ENCODE measurements at regions not wholly inside any gene's neighbourhood (a gene's known extent, or its start where the extent isn't known, plus 50 kb on each side); places are given as distances from the start of the nearest gene placed in this dataset.

DNA sequence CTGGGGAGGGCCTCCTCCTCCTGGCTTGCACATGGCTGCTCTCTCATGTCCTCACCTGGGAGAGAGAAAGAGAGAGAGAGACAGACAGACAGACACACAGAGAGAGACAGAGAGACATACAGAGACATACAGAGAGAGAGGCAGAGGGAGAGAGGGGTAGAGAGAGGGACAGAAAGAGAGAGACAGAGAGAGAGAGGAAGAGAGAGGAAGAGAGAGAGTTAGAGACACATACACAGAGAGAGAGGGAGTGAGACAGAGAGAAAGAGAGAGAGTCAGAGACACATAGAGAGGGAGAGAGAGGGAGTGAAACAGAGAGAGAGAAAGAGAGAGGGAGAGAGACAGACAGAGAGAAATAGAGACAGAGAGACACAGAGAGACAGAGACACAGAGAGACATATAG is 103.6 kb upstream of the ESRRB start:
- Histone ChIP-seq H3K27ac (replicated peaks) (no peak overlapping the region), H3K4me3 (no peak overlapping the region), H3K4me1 (peaks cover 2% of the 10 kb centered on the region), H3K27me3 (ENCODE audit: low read depth) (peaks cover 17% of the 10 kb centered on the region), H3K36me3 (no peaks in the 10 kb centered on the region), H3K9me3 (replicated peaks) (no peaks in the 10 kb centered on the region)
- DNase-seq: no peak
- TF ChIP-seq, protein P1, sequence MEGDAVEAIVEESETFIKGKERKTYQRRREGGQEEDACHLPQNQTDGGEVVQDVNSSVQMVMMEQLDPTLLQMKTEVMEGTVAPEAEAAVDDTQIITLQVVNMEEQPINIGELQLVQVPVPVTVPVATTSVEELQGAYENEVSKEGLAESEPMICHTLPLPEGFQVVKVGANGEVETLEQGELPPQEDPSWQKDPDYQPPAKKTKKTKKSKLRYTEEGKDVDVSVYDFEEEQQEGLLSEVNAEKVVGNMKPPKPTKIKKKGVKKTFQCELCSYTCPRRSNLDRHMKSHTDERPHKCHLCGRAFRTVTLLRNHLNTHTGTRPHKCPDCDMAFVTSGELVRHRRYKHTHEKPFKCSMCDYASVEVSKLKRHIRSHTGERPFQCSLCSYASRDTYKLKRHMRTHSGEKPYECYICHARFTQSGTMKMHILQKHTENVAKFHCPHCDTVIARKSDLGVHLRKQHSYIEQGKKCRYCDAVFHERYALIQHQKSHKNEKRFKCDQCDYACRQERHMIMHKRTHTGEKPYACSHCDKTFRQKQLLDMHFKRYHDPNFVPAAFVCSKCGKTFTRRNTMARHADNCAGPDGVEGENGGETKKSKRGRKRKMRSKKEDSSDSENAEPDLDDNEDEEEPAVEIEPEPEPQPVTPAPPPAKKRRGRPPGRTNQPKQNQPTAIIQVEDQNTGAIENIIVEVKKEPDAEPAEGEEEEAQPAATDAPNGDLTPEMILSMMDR (IDR thresholded peaks at IDR 0.05; ENCODE audit: borderline replicate concordance): no peak
- intact Hi-C loops (cut with micrococcal nuclease): no loop called here

DNA sequence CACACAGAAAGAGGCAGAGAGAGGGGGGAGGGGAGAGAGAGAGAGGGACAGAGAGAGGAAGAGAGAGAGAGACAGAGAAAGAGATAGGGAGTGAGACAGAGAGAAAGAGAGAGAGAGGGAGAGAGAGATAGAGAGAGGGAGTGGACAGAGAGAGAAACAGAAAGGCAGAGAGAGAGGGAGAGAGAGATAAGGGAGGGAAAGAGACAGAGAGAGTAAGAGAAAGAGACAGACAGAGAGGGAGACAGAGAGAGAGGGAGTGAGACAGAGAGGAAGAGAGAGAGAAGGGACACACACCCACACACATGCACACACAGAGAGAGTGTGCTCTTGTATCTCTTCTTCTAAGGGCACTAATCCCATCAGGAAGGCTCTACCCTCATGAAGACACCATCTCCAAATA is 103.2 kb upstream of the ESRRB start:
- no peaks in the 10 kb centered on the region for H3K4me1 ChIP-seq
- intact Hi-C loops (cut with micrococcal nuclease): no loop called here
- no peaks in the 10 kb centered on the region for H3K9me3 ChIP-seq (replicated peaks)
- H3K36me3 ChIP-seq: no peaks in the 10 kb centered on the region
- H3K4me3 ChIP-seq: no peak overlapping the region
- DNase-seq: no peak
- no peak overlapping the region for H3K27ac ChIP-seq (replicated peaks)
- TF ChIP-seq, protein P1 (IDR thresholded peaks at IDR 0.05; ENCODE audit: borderline replicate concordance): no peak
- H3K27me3 ChIP-seq (ENCODE audit: low read depth): peaks cover 17% of the 10 kb centered on the region

DNA sequence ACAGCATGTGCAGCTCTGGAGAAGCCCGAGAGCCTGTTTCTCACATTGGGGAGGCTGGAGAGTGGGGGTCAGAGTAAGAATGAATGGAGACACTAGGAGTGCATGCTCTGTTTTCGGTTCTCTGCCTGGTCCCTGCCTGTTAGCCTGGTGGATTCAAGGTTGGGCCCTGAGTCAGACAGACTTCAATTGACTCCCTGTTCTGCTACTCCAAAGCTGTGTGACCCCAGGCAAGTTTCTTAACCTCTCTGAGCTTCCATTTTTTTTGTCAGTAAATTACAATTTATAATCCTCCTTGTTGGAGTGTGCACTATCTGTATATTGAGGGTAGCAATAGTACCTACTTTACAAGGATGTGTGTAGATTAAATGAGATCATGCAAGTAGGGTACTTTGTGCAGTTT is 102.6 kb upstream of the ESRRB start:
- intact Hi-C loops (cut with micrococcal nuclease): no loop called here
- no peaks in the 10 kb centered on the region for H3K9me3 ChIP-seq (replicated peaks)
- H3K27me3 ChIP-seq (ENCODE audit: low read depth): peaks cover 17% of the 10 kb centered on the region
- no peak overlapping the region for H3K4me3 ChIP-seq
- H3K36me3 ChIP-seq: no peaks in the 10 kb centered on the region
- no peaks in the 10 kb centered on the region for H3K4me1 ChIP-seq
- no peak for DNase-seq
- H3K27ac ChIP-seq (replicated peaks): no peak overlapping the region
- TF ChIP-seq, protein P1 (IDR thresholded peaks at IDR 0.05; ENCODE audit: borderline replicate concordance): no peak

DNA sequence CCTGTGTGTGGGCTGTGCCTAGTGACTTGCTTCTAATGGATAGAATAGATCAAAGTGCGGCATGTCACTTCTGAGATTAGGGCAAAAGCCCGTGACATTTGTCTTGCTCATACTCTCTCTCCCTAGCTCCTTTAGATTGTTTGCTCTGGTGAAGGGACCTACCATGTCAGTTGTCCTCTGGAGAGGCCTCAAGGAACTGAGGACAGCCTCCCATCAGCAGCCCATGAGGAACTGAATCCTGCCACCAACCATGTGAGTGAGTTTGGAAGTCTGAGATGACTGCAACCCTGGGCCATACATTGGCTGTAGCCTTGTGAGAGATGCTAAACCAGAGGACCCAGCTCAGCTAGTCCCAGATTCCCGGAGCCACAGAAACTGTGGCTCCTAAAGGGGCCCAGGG is 101.6 kb upstream of the ESRRB start:
- Histone ChIP-seq H3K36me3 (no peaks in the 10 kb centered on the region), H3K4me1 (no peaks in the 10 kb centered on the region), H3K27me3 (ENCODE audit: low read depth) (peaks cover 17% of the 10 kb centered on the region), H3K4me3 (no peak overlapping the region), H3K9me3 (replicated peaks) (no peaks in the 10 kb centered on the region), H3K27ac (replicated peaks) (no peak overlapping the region)
- no peak for DNase-seq
- TF ChIP-seq, protein P1 (IDR thresholded peaks at IDR 0.05; ENCODE audit: borderline replicate concordance): no peak
- intact Hi-C loops (cut with micrococcal nuclease): no loop called here

DNA sequence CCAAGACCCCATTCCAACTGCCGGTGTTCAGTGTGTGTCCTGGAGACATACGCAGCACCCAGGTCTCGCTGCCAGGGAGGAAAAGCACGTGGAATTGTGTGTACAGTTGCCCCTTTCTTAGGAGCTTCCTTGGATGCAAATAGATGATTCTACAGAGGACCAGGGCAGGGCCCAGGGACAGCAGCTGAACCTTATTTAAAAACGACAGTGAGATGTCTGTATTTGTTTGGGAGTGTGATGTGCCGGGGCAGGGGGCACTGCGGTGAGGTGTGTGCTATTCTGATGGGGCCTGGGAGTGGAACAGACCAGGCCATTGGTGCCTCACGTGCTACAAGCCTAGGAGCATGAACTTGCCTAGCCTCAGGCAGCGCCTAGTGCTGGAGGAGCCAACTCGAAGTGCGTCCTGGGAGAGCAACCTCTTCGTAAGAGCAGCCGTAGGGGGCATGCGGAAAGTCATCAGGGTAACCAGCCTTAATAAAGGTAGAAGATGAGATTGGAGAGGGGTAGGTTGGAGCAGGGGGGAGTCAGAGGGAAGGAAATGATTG is 98.3 kb upstream of the ESRRB start:
- DNase-seq: no peak

More for the DNA sequence above, 98.3 kb upstream of the ESRRB start:
- intact Hi-C loops (cut with micrococcal nuclease): no loop called here
- Histone ChIP-seq H3K9me3 (replicated peaks) (no peaks in the 10 kb centered on the region), H3K27ac (replicated peaks) (no peak overlapping the region), H3K27me3 (ENCODE audit: low read depth) (no peaks in the 10 kb centered on the region), H3K4me1 (no peaks in the 10 kb centered on the region), H3K4me3 (no peak overlapping the region), H3K36me3 (no peaks in the 10 kb centered on the region)
- TF ChIP-seq, protein P1 (IDR thresholded peaks at IDR 0.05; ENCODE audit: borderline replicate concordance): no peak

All from left ventricle myocardium inferior (tissue), 1 donor.